Uterus (tissue), 2 donors: ENCODE measurements at regions not wholly inside any gene's neighbourhood (a gene's known extent, or its start where the extent isn't known, plus 50 kb on each side); places are given as distances from the start of the nearest gene placed in this dataset.

Source experiments
- CTCF ChIP-seq, 4 experiments: fragments of 200-600 bp in 2 of 4; fragments of 450-650 bp in 2 of 4; sonication (generic) in 2 of 4; IDR thresholded peaks; one replicate each; pipeline ENCODE4 v1.5.1; 2016 to 2019; ENCODE audit warnings: antibody characterized with exemption in 4 of 4, mild to moderate bottlenecking in 2 of 4, moderate library complexity in 1 of 4
- POLR2A ChIP-seq, 2 donors: fragments of 450-650 bp; IDR thresholded peaks; one replicate each; pipeline ENCODE4 v1.6.1; 2016; ENCODE audit warnings: antibody characterized with exemption in 2 of 2, mild to moderate bottlenecking in 1 of 2, moderate library complexity in 1 of 2

GRCh38 chr16:10332775-10333174 is 53.1 kb upstream of the ATF7IP2 start:
- TF ChIP-seq CTCF (IDR thresholded peaks at IDR 0.05), result no peak
- no peak for TF ChIP-seq POLR2A (IDR thresholded peaks at IDR 0.05)
